ENCODE measurements at regions not wholly inside any gene's neighbourhood (a gene's known extent, or its start where the extent isn't known, plus 50 kb on each side); places are given as distances from the start of the nearest gene placed in this dataset.

GRCh38 chr15:38883987-38884386, 319.4 kb upstream of the RASGRP1 start:
- no peak for DNase-seq (ENCODE audit: low read depth in 2 of 2)

DNA sequence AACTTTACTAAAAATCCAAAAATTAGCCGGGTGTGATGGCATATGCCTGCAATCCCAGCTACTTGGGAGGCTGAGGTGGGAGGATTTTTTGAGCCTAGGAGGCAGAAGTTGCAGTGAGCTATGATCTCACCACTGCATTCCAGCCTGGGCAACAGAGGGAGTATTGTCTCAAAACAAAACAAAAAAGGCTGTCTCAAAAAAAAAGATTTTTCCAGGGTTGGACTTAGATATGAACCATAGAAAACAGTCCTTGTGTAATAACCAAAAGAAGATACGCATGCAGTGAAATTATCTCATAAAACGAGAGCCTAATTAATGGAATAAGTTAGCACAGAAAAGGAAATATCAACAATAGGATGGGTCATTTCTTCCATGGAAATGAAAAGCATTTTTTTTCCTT, 320.4 kb upstream of the RASGRP1 start:
- no peak for DNase-seq (ENCODE audit: low read depth in 2 of 2)

DNA sequence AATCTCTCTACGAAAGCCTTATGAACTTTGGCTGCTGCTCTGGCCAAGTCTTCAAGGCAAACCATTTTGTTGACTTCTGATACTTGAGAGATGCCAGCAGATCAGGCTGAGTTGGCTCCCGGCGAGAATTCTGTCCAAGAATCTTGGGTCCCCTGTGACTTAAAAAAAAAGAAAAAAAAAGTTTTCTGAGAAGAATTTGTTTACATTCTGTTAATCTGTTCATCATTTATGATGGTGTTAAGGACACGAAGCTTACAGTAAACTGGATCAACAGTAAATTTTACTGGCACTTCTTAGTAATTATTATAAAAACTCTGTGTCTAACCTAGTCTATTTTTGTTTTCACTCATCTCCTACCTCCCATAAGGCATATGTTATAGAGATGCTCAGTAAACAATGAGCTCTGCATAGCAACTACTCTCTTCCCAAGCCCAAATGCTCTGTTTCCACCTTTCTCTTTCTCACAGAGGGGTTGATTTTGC, 320.9 kb upstream of the RASGRP1 start:
- DNase-seq (ENCODE audit: low read depth in 2 of 2) = no peak

DNA sequence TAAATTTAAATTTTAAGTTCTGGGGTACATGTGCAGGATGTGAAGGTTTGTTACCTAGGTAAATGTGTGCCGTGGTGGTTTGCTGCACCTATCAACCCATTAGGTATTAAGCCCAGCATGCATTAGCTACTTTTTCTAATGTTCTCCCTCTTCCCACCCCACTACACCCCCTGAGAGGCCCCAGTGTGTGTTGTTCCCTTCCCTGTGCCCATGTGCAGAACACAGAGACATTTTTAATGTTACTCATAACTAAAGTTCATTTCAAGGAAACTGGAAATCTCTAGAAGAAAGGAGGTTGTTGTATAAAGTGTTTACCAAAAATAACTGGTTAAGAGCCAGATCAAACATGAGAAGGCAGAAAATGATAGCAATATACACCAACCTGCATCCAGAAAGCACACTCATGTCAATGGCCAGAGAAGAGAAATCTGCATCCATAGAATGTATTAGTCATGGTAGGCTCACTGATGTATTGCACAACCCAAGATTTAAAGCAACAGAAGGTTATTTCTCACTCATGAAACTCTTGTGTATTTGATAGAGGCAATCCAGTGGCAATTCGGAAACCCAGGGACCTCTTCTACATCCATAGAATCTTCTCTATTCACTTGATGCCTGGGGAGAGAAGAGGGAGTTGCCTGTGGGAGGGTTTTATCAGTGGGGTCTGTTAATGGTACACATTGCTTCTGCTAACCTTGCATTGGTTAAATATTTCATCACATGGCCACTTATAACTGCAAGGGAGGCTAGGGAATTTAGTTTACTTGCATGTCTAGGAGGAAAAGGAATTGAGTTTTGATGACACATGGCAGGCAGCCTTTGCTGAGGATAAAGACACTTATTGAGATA, 321.9 kb upstream of the RASGRP1 start:
- DNase-seq (ENCODE audit: low read depth in 2 of 2) = peak; percentile 82 to 83

GRCh38 chr15:38888701-38889221, 324.1 kb upstream of the RASGRP1 start:
- no peak for DNase-seq (ENCODE audit: low read depth in 2 of 2)

- no peak for DNase-seq (ENCODE audit: low read depth in 2 of 2)
Observed at GRCh38 chr15:38890194-38890593, 325.6 kb upstream of the RASGRP1 start.

DNA sequence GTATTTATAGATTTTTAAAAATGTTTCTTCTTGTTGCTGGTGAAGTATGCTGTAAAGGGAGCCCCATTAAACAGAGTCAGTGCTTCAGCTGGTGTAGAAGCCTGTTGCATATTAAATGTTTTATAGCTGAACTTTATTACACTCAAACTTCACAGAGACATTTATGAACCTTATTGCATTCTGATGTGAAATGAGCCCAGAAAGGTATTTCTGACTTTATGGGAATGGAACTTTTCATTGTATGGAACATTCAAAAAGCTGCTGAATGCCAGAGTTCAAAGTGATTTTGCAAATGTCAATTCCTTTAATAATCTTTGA, 329.3 kb upstream of the RASGRP1 start:
- no peak for DNase-seq (ENCODE audit: low read depth in 2 of 2)

DNA sequence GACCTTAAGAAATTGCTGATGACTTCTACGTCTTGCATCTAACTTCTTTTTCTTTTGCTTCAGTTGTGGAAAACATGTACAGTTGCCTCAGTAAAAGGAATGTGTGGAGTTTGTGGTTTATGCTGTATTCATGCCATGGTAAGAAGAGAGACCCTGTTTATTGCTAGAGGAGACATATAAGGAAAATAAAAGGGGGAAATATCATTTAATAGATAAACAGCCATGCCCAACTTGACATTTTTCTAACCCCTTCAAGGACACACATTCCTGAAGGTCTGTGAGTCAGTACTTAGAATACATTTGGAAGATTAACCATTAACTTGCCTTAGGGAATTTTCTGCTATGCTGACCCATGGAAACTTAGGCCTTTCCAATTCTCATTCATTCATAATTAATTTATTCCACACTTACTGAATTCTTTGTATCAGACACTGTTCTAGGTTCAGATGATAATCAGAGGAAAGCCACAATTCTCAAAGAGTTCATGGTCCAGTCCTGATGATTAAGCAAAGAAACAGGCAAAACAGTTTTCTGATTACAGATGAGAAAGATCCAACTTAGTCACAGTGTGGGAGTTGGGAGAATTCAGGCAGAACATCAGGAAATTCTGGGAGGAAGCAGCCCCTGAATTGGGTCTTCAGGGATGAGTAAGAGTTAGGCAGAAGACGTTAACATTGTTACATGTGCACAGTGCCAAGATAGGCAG, 329.8 kb upstream of the RASGRP1 start:
- DNase-seq (ENCODE audit: low read depth in 2 of 2) = peak; percentile 90 to 91

- DNase-seq (ENCODE audit: low read depth in 2 of 2) = peak; percentile 92
Observed at GRCh38 chr15:38895326-38896255, 331.0 kb upstream of the RASGRP1 start.

DNA sequence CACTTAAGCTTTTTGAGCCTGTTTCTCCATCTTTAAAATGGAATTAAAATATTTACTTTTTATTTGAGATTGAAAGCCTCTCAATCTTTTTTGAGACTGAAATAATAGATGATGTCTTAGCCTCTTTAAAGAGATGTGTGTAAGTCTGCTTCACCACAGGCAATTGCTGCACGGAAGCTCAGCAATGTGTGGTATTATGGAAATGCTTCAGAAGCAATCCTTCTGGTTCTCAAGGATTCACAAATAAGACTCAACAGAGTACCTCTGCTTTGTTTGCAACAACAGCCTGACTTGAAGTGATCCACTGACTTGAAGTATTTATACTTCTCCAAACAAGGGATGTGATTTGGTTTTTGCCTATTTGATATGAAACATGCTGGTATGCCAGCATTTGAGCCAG, 332.0 kb upstream of the RASGRP1 start:
- DNase-seq (ENCODE audit: low read depth in 2 of 2) = no peak

GRCh38 chr15:38897551-38897950, 332.9 kb upstream of the RASGRP1 start:
- no peak for DNase-seq (ENCODE audit: low read depth in 2 of 2)

DNA sequence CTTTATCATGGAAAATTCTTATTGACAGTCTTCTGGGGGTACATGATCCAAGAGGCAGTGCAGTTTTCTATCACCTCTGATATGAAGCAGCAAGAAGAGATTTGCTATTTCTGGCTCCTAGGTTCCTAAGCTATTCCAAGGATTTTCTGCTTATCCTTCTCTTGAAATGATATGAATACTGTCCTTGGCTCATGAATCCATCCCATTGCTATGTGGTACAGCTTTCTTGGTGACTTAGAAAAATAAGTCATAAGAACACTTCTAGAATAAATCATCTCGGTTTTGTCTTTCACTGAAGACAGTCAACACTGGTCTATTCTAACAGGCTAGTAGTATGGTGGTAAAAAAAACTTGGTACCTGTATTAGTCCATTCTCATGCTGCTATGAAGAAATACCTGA, 333.6 kb upstream of the RASGRP1 start:
- no peak for DNase-seq (ENCODE audit: low read depth in 2 of 2)

DNA sequence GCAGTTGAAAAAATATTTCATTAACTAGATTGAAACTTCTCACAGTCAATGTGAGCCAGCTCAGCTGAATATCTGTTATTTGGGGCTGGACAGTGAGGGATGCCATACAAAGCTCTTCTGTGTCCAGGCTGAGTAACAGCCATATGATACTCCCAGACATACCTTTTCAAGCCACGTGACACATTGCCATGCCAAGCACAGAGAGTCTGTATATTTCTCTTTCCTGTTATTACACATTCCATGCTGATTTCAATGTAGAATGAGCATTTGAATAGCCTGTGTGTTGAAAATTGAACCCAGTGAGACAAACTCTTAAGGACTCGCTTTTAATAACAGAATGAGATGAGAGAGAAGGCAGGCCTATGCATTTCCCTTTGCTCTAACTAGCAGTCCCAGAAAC, 334.7 kb upstream of the RASGRP1 start:
- DNase-seq (ENCODE audit: low read depth in 2 of 2) = no peak

GRCh38 chr15:38904298-38904697, 339.7 kb upstream of the RASGRP1 start:
- no peak for DNase-seq (ENCODE audit: low read depth in 2 of 2)

GRCh38 chr15:38905632-38906031, 341.0 kb upstream of the RASGRP1 start:
- DNase-seq (ENCODE audit: low read depth in 2 of 2) = no peak

- DNase-seq (ENCODE audit: low read depth in 2 of 2) = no peak
Observed at GRCh38 chr15:38920966-38921365, 356.4 kb upstream of the RASGRP1 start.

DNA sequence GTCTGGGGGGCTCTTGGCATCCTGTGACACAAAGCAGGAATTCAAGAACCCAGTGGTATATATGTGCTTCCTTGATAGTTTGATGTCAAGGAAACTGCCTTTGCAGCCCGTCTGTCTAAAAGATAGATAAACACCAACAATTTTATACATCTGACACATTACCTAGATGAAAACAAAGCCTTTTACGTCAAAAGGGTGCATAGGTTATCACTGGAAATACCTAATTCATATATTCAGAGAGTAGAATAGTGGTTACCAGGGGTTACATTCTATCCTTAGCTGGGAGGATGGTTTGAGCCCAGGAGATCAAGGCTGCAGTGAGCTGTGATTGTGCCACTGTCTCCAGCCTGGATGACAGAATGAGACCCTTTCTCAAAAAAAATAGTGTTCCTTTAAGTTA, 356.9 kb upstream of the RASGRP1 start:
- DNase-seq (ENCODE audit: low read depth in 2 of 2) = no peak

- DNase-seq (ENCODE audit: low read depth in 2 of 2) = no peak
Observed at GRCh38 chr15:38928431-38928830, 363.8 kb upstream of the RASGRP1 start.

DNA sequence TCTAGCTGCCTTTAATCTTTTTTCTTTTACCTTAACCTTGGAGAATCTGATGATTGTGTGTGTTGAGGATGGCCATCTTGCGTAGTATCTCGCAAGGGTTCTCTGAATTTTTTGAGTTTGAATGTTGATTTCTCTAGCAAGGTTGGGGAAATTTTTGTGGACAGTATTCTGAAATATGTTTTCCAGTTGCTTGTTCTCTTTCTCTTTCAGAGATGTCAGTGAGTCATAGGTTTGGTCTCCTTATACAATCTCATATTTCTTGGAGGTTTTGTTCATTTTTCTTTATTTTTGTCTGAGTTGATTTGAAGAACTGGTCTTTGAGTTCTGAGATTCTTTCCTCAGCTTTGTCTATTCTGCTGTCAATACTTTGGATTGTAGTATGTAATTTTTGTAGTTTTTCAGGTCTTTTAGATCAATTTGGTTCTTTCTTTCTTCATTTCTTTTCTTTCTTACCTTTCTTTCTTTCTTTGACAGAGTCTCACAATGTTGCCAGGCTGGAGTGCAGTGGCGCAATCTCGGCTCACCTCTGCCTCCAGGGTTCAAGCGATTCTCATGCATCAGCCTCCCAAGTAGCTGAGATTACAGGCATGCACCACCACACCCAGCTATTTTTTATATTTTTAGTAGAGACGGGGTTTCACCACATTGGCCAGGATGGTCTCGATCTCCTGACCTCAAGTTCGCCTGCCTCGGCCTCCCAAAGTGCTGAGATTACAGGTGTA, 366.4 kb upstream of the RASGRP1 start:
- peak; percentile 36 to 40 for DNase-seq (ENCODE audit: low read depth in 2 of 2)

GRCh38 chr15:38941399-38941953, 376.9 kb upstream of the RASGRP1 start:
- DNase-seq (ENCODE audit: low read depth in 2 of 2) = peak in 1 of 2 experiments; percentile 22

- no peak for DNase-seq (ENCODE audit: low read depth in 2 of 2)
Observed at GRCh38 chr15:38944536-38944935, 379.9 kb upstream of the RASGRP1 start.
